ENCODE measurements at regions not wholly inside any gene's neighbourhood (a gene's known extent, or its start where the extent isn't known, plus 50 kb on each side); places are given as distances from the start of the nearest gene placed in this dataset.

GRCh38 chr2:22855081-22855480 is 529.9 kb upstream of the KLHL29 start:
- Histone ChIP-seq H4K20me1 (ENCODE audit: insufficient read depth, low read depth, low read length) (no peaks in the 10 kb centered on the region), H3K79me2 (ENCODE audit: low read length) (no peaks in the 10 kb centered on the region), H3K9ac (ENCODE audit: low read length) (no peak overlapping the region), H3K27ac (ENCODE audit: low read length) (no peak overlapping the region), H2AFZ (ENCODE audit: low read length) (no peak overlapping the region), H3K4me1 (ENCODE audit: low read length) (no peaks in the 10 kb centered on the region), H3K9me2 (replicated peaks; ENCODE audit: insufficient read depth, low read length) (no peaks in the 10 kb centered on the region), H3K9me3 (ENCODE audit: low read length) (no peaks in the 10 kb centered on the region), H3K4me3 (ENCODE audit: low read length) (no peak overlapping the region), H3K27me3 (ENCODE audit: low read length) (no peaks in the 10 kb centered on the region), H3K36me3 (ENCODE audit: insufficient read depth, low read length) (no peaks in the 10 kb centered on the region), H3K4me2 (ENCODE audit: low read depth, low read length, poor library complexity, severe bottlenecking) (no peak overlapping the region)
- no peak for DNase-seq

GRCh38 chr2:22855761-22856184 is 529.2 kb upstream of the KLHL29 start:
- Histone ChIP-seq H3K9me2 (replicated peaks; ENCODE audit: insufficient read depth, low read length) (no peaks in the 10 kb centered on the region), H3K9ac (ENCODE audit: low read length) (no peak overlapping the region), H3K4me3 (ENCODE audit: low read length) (no peak overlapping the region), H3K36me3 (ENCODE audit: insufficient read depth, low read length) (no peaks in the 10 kb centered on the region), H3K4me1 (ENCODE audit: low read length) (no peaks in the 10 kb centered on the region), H3K27ac (ENCODE audit: low read length) (no peak overlapping the region), H3K27me3 (ENCODE audit: low read length) (no peaks in the 10 kb centered on the region), H2AFZ (ENCODE audit: low read length) (no peak overlapping the region), H4K20me1 (ENCODE audit: insufficient read depth, low read depth, low read length) (no peaks in the 10 kb centered on the region), H3K79me2 (ENCODE audit: low read length) (no peaks in the 10 kb centered on the region), H3K9me3 (ENCODE audit: low read length) (no peaks in the 10 kb centered on the region), H3K4me2 (ENCODE audit: low read depth, low read length, poor library complexity, severe bottlenecking) (no peak overlapping the region)
- no peak for DNase-seq

GRCh38 chr2:22867973-22868372 is 517.0 kb upstream of the KLHL29 start:
- no peaks in the 10 kb centered on the region for H4K20me1 ChIP-seq (ENCODE audit: insufficient read depth, low read depth, low read length)
- no peaks in the 10 kb centered on the region for H3K27me3 ChIP-seq (ENCODE audit: low read length)
- H3K36me3 ChIP-seq (ENCODE audit: insufficient read depth, low read length), result no peaks in the 10 kb centered on the region
- no peak for DNase-seq
- H3K4me2 ChIP-seq (ENCODE audit: low read depth, low read length, poor library complexity, severe bottlenecking), result no peak overlapping the region
- no peaks in the 10 kb centered on the region for H3K79me2 ChIP-seq (ENCODE audit: low read length)
- H3K9ac ChIP-seq (ENCODE audit: low read length), result no peak overlapping the region
- H3K4me1 ChIP-seq (ENCODE audit: low read length), result no peaks in the 10 kb centered on the region
- H3K4me3 ChIP-seq (ENCODE audit: low read length), result no peak overlapping the region
- no peak overlapping the region for H2AFZ ChIP-seq (ENCODE audit: low read length)
- no peak overlapping the region for H3K27ac ChIP-seq (ENCODE audit: low read length)
- H3K9me3 ChIP-seq (ENCODE audit: low read length), result no peaks in the 10 kb centered on the region
- H3K9me2 ChIP-seq (replicated peaks; ENCODE audit: insufficient read depth, low read length), result 0 out of 2 replicates have a peak, but pooled peaks cover 6% of the 10 kb centered on the region

- H4K20me1 ChIP-seq (ENCODE audit: insufficient read depth, low read depth, low read length), result no peaks in the 10 kb centered on the region
- H3K9me3 ChIP-seq (ENCODE audit: low read length), result no peaks in the 10 kb centered on the region
- no peak overlapping the region for H3K4me2 ChIP-seq (ENCODE audit: low read depth, low read length, poor library complexity, severe bottlenecking)
- no peak overlapping the region for H3K9ac ChIP-seq (ENCODE audit: low read length)
- no peaks in the 10 kb centered on the region for H3K4me1 ChIP-seq (ENCODE audit: low read length)
- no peak for DNase-seq
- H3K4me3 ChIP-seq (ENCODE audit: low read length), result no peak overlapping the region
- H3K9me2 ChIP-seq (replicated peaks; ENCODE audit: insufficient read depth, low read length), result no peaks in the 10 kb centered on the region
- H3K27me3 ChIP-seq (ENCODE audit: low read length), result 0 out of 2 replicates have a peak, but pooled peaks cover 2% of the 10 kb centered on the region
- H2AFZ ChIP-seq (ENCODE audit: low read length), result no peak overlapping the region
- no peak overlapping the region for H3K27ac ChIP-seq (ENCODE audit: low read length)
- no peaks in the 10 kb centered on the region for H3K36me3 ChIP-seq (ENCODE audit: insufficient read depth, low read length)
- H3K79me2 ChIP-seq (ENCODE audit: low read length), result no peaks in the 10 kb centered on the region
These were observed 506.9 kb upstream of the KLHL29 start for GRCh38 chr2:22878121-22878520.

- H3K4me3 ChIP-seq (ENCODE audit: low read length), result no peak overlapping the region
- no peaks in the 10 kb centered on the region for H3K9me2 ChIP-seq (replicated peaks; ENCODE audit: insufficient read depth, low read length)
- H3K79me2 ChIP-seq (ENCODE audit: low read length), result no peaks in the 10 kb centered on the region
- H3K9me3 ChIP-seq (ENCODE audit: low read length), result no peaks in the 10 kb centered on the region
- H4K20me1 ChIP-seq (ENCODE audit: insufficient read depth, low read depth, low read length), result no peaks in the 10 kb centered on the region
- no peaks in the 10 kb centered on the region for H3K36me3 ChIP-seq (ENCODE audit: insufficient read depth, low read length)
- H2AFZ ChIP-seq (ENCODE audit: low read length), result no peak overlapping the region
- no peak for DNase-seq
- no peak overlapping the region for H3K4me2 ChIP-seq (ENCODE audit: low read depth, low read length, poor library complexity, severe bottlenecking)
- H3K9ac ChIP-seq (ENCODE audit: low read length), result no peak overlapping the region
- no peaks in the 10 kb centered on the region for H3K4me1 ChIP-seq (ENCODE audit: low read length)
- H3K27me3 ChIP-seq (ENCODE audit: low read length), result 0 out of 2 replicates have a peak, but pooled peaks cover 2% of the 10 kb centered on the region
- no peak overlapping the region for H3K27ac ChIP-seq (ENCODE audit: low read length)
These were observed 505.7 kb upstream of the KLHL29 start for GRCh38 chr2:22879009-22879863.

- Histone ChIP-seq H3K9me2 (replicated peaks; ENCODE audit: insufficient read depth, low read length) (no peaks in the 10 kb centered on the region), H3K4me2 (ENCODE audit: low read depth, low read length, poor library complexity, severe bottlenecking) (no peak overlapping the region), H3K36me3 (ENCODE audit: insufficient read depth, low read length) (no peaks in the 10 kb centered on the region), H3K79me2 (ENCODE audit: low read length) (no peaks in the 10 kb centered on the region), H3K9me3 (ENCODE audit: low read length) (no peaks in the 10 kb centered on the region), H3K4me1 (ENCODE audit: low read length) (no peaks in the 10 kb centered on the region), H3K9ac (ENCODE audit: low read length) (no peak overlapping the region), H3K27me3 (ENCODE audit: low read length) (0 out of 2 replicates have a peak, but pooled peaks cover 2% of the 10 kb centered on the region), H2AFZ (ENCODE audit: low read length) (no peak overlapping the region), H3K4me3 (ENCODE audit: low read length) (no peak overlapping the region), H4K20me1 (ENCODE audit: insufficient read depth, low read depth, low read length) (no peaks in the 10 kb centered on the region), H3K27ac (ENCODE audit: low read length) (no peak overlapping the region)
- DNase-seq, result no peak
These were observed 504.8 kb upstream of the KLHL29 start for GRCh38 chr2:22880161-22880560.

GRCh38 chr2:22882011-22882410 is 503.0 kb upstream of the KLHL29 start:
- no peaks in the 10 kb centered on the region for H3K9me3 ChIP-seq (ENCODE audit: low read length)
- no peak overlapping the region for H3K9ac ChIP-seq (ENCODE audit: low read length)
- no peaks in the 10 kb centered on the region for H3K79me2 ChIP-seq (ENCODE audit: low read length)
- H3K27ac ChIP-seq (ENCODE audit: low read length), result no peak overlapping the region
- H2AFZ ChIP-seq (ENCODE audit: low read length), result no peak overlapping the region
- DNase-seq, result no peak
- no peaks in the 10 kb centered on the region for H4K20me1 ChIP-seq (ENCODE audit: insufficient read depth, low read depth, low read length)
- no peaks in the 10 kb centered on the region for H3K4me1 ChIP-seq (ENCODE audit: low read length)
- no peak overlapping the region for H3K4me2 ChIP-seq (ENCODE audit: low read depth, low read length, poor library complexity, severe bottlenecking)
- no peak overlapping the region for H3K4me3 ChIP-seq (ENCODE audit: low read length)
- H3K27me3 ChIP-seq (ENCODE audit: low read length), result 0 out of 2 replicates have a peak, but pooled peaks cover 2% of the 10 kb centered on the region
- no peaks in the 10 kb centered on the region for H3K36me3 ChIP-seq (ENCODE audit: insufficient read depth, low read length)
- no peaks in the 10 kb centered on the region for H3K9me2 ChIP-seq (replicated peaks; ENCODE audit: insufficient read depth, low read length)

- no peaks in the 10 kb centered on the region for H3K36me3 ChIP-seq (ENCODE audit: insufficient read depth, low read length)
- no peaks in the 10 kb centered on the region for H4K20me1 ChIP-seq (ENCODE audit: insufficient read depth, low read depth, low read length)
- no peak overlapping the region for H3K4me3 ChIP-seq (ENCODE audit: low read length)
These were observed 502.3 kb upstream of the KLHL29 start for GRCh38 chr2:22882643-22883042.

More at GRCh38 chr2:22882643-22883042, 502.3 kb upstream of the KLHL29 start:
- Histone ChIP-seq H3K9me2 (replicated peaks; ENCODE audit: insufficient read depth, low read length) (no peaks in the 10 kb centered on the region), H3K9me3 (ENCODE audit: low read length) (no peaks in the 10 kb centered on the region), H3K4me2 (ENCODE audit: low read depth, low read length, poor library complexity, severe bottlenecking) (no peak overlapping the region), H3K4me1 (ENCODE audit: low read length) (no peaks in the 10 kb centered on the region), H3K27me3 (ENCODE audit: low read length) (0 out of 2 replicates have a peak, but pooled peaks cover 2% of the 10 kb centered on the region), H3K9ac (ENCODE audit: low read length) (no peak overlapping the region), H2AFZ (ENCODE audit: low read length) (no peak overlapping the region), H3K27ac (ENCODE audit: low read length) (no peak overlapping the region), H3K79me2 (ENCODE audit: low read length) (no peaks in the 10 kb centered on the region)
- DNase-seq, result no peak

All from Karpas-422 (cell line).